ENCODE measurements at regions not wholly inside any gene's neighbourhood (a gene's known extent, or its start where the extent isn't known, plus 50 kb on each side); places are given as distances from the start of the nearest gene placed in this dataset.

GRCh38 chr6:4513561-4513960 lies 262.6 kb upstream of the CDYL start:
- no peak for TF ChIP-seq CTCF (IDR thresholded peaks at IDR 0.05; ENCODE audit: low read depth, low read length)
- no peak for TF ChIP-seq MYC (IDR thresholded peaks at IDR 0.05; ENCODE audit: low read depth, low read length)
- TF ChIP-seq, protein P1, sequence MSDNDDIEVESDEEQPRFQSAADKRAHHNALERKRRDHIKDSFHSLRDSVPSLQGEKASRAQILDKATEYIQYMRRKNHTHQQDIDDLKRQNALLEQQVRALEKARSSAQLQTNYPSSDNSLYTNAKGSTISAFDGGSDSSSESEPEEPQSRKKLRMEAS (IDR thresholded peaks at IDR 0.05; ENCODE audit: low read depth, low read length), result no peak
- TF ChIP-seq POLR2A (IDR thresholded peaks at IDR 0.05; ENCODE audit: extremely low read depth, insufficient read length), result no peak
- no peak for DNase-seq (ENCODE audit: low read depth)

GRCh38 chr6:4512051-4512471 lies 264.1 kb upstream of the CDYL start:
- TF ChIP-seq POLR2A (IDR thresholded peaks at IDR 0.05; ENCODE audit: extremely low read depth, insufficient read length) (no peak), CTCF (IDR thresholded peaks at IDR 0.05; ENCODE audit: low read depth, low read length) (no peak), MYC (IDR thresholded peaks at IDR 0.05; ENCODE audit: low read depth, low read length) (no peak)
- TF ChIP-seq, protein P1 (IDR thresholded peaks at IDR 0.05; ENCODE audit: low read depth, low read length), result no peak
- H3K4me3 ChIP-seq (ENCODE audit: low read depth, low read length), result no peak overlapping the region
- no peak for DNase-seq (ENCODE audit: low read depth)

More at GRCh38 chr6:4513561-4513960, 262.6 kb upstream of the CDYL start:
- H3K4me3 ChIP-seq (ENCODE audit: low read depth, low read length), result no peak overlapping the region

- no peak for TF ChIP-seq POLR2A (IDR thresholded peaks at IDR 0.05; ENCODE audit: extremely low read depth, insufficient read length)
- no peak for TF ChIP-seq MYC (IDR thresholded peaks at IDR 0.05; ENCODE audit: low read depth, low read length)
- TF ChIP-seq CTCF (IDR thresholded peaks at IDR 0.05; ENCODE audit: low read depth, low read length), result no peak
- TF ChIP-seq, protein P1 (IDR thresholded peaks at IDR 0.05; ENCODE audit: low read depth, low read length), result no peak
- H3K4me3 ChIP-seq (ENCODE audit: low read depth, low read length), result no peak overlapping the region
- DNase-seq (ENCODE audit: low read depth), result no peak
Measured at GRCh38 chr6:4511641-4512020, 264.6 kb upstream of the CDYL start.

- DNase-seq (ENCODE audit: low read depth), result no peak
Measured at GRCh38 chr6:4510906-4511640, 265.1 kb upstream of the CDYL start.

DNA sequence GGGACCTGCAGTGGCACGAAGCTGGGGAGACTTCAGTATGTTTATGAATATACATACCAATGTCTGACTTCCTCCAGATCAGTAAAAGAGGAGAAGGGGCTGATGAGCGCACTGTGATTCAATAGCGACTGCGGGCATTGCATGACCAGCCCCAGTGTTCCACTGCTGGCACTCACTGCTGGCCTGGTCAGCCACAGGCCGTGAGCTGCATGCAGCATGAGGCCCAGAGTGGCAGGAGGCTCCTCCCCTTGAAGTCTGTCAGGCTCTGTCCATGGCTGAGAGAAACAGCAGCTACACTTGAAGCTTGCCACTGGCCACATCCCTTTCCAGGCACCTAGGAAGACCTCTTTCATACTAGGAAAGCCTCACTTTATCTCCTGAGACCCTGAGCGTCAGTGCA lies 265.9 kb upstream of the CDYL start:
- no peak overlapping the region for H3K4me3 ChIP-seq (ENCODE audit: low read depth, low read length)
- no peak for TF ChIP-seq POLR2A (IDR thresholded peaks at IDR 0.05; ENCODE audit: extremely low read depth, insufficient read length)
- no peak for DNase-seq (ENCODE audit: low read depth)

More at GRCh38 chr6:4510906-4511640, 265.1 kb upstream of the CDYL start:
- TF ChIP-seq CTCF (IDR thresholded peaks at IDR 0.05; ENCODE audit: low read depth, low read length) (no peak), POLR2A (IDR thresholded peaks at IDR 0.05; ENCODE audit: extremely low read depth, insufficient read length) (no peak), MYC (IDR thresholded peaks at IDR 0.05; ENCODE audit: low read depth, low read length) (no peak)
- TF ChIP-seq, protein P1 (IDR thresholded peaks at IDR 0.05; ENCODE audit: low read depth, low read length), result no peak
- no peak overlapping the region for H3K4me3 ChIP-seq (ENCODE audit: low read depth, low read length)

DNA sequence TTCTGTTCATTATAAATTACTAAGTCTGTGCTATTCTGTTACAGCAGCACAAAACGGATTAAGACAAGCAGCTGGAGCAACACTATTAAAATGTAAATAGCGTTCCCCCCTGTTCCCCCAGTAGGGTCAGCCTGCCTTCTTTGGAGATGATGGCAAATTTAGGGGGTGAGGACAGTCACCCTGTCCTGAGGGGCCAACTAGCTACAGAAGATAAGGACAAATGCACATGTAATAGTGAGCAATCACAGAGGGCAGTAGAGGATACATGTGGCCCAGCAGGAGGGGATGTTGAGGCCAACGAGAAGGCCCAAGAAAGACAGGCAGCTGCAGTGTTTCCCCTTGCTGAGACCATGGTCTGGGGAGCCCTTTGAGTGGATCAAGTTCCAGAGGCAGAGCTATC lies 266.7 kb upstream of the CDYL start:
- TF ChIP-seq MYC (IDR thresholded peaks at IDR 0.05; ENCODE audit: low read depth, low read length) (no peak), CTCF (IDR thresholded peaks at IDR 0.05; ENCODE audit: low read depth, low read length) (no peak), POLR2A (IDR thresholded peaks at IDR 0.05; ENCODE audit: extremely low read depth, insufficient read length) (no peak)
- TF ChIP-seq, protein P1 (IDR thresholded peaks at IDR 0.05; ENCODE audit: low read depth, low read length), result no peak
- DNase-seq (ENCODE audit: low read depth), result no peak
- H3K4me3 ChIP-seq (ENCODE audit: low read depth, low read length), result no peak overlapping the region
